GM12878 (cell line): ENCODE measurements at regions not wholly inside any gene's neighbourhood (a gene's known extent, or its start where the extent isn't known, plus 50 kb on each side); places are given as distances from the start of the nearest gene placed in this dataset.

Source experiments
- ATAC-seq: fragments of 200-7000 bp; cut with Tn5 transposase; 3 replicates; pipeline ENCODE4 v1.9.1; 2020; ENCODE audit warnings: mild to moderate bottlenecking, moderate library complexity
- BruUV-seq: library from RNA; stranded (reverse); fragments of 400-500 nt; replicated peaks from 2 replicates; lab custom pipeline; 2021; lab: Mats Ljungman, UMichigan
- CTCF ChIA-PET: fragments of 300-600 bp; sonication (Branson Sonifier 250); formaldehyde crosslinking; extraction: SDS; loops from one replicate; lab custom pipeline; 2021; ENCODE audit warnings: inconsistent platforms; lab: Yijun Ruan, JAX
- POLR2A ChIA-PET: fragments of 350-600 bp; formaldehyde crosslinking; extraction: SDS; loops from one replicate; lab custom pipeline; 2021; ENCODE audit warnings: inconsistent platforms; lab: Charles Lee
- RAD21 ChIA-PET: fragments of 300-600 bp; sonication (Branson Sonifier 250); formaldehyde crosslinking; loops from one replicate; lab custom pipeline; 2023; ENCODE audit warnings: antibody characterized with exemption; ENCODE audit not compliant: unreplicated experiment; lab: Charles Lee
- SMC1A ChIA-PET: fragments of 300-600 bp; sonication (Branson Sonifier 250); formaldehyde crosslinking; loops from one replicate; lab custom pipeline; 2023; ENCODE audit not compliant: unreplicated experiment, uncharacterized antibody; lab: Charles Lee
- DNase-seq: peaks from one replicate; pipeline ENCODE4 v3.0.0-alpha.2; 2011; ENCODE audit warnings: low read depth, low spot score
- FAIRE-seq: peaks from 3 replicates; lab custom pipeline; 2011; peaks lifted over from hg19 to GRCh38; lab: Jason Lieb, UNC
- H2AFZ ChIP-seq: 2 replicates; pipeline ENCODE4 v1.6.0; 2011; ENCODE audit warnings: low read depth, low read length, control low read depth; ENCODE audit not compliant: control insufficient read depth
- H3K27ac ChIP-seq: 2 replicates; pipeline ENCODE4 v1.5.1; 2011; ENCODE audit warnings: control low read depth; ENCODE audit not compliant: control insufficient read depth, insufficient read depth
- H3K27me3 ChIP-seq, 2 experiments: replicated peaks in 1 of 2; 2 replicates each; pipeline versions ENCODE4 v1.6.0 to v1.6.1; 2011; ENCODE audit warnings: low read length in 1 of 2; ENCODE audit not compliant: control insufficient read depth in 2 of 2, insufficient read depth in 2 of 2
- H3K36me3 ChIP-seq, 2 experiments: 2 replicates each; pipeline ENCODE4 v1.5.1; 2011; ENCODE audit warnings: low read length in 1 of 2; ENCODE audit not compliant: control insufficient read depth in 2 of 2, insufficient read depth in 2 of 2
- H3K4me1 ChIP-seq: 2 replicates; pipeline ENCODE4 v1.6.1; 2011; ENCODE audit warnings: mild to moderate bottlenecking, low read length, moderate library complexity, mixed read lengths; ENCODE audit not compliant: control insufficient read depth, insufficient read depth
- H3K4me2 ChIP-seq: 2 replicates; pipeline ENCODE4 v1.6.0; 2011; ENCODE audit warnings: control low read depth; ENCODE audit not compliant: control insufficient read depth, insufficient read depth
- H3K4me3 ChIP-seq: fragments of 200-600 bp; sonication (generic); 2 replicates; pipeline ENCODE4 v1.5.1; 2016
- H3K79me2 ChIP-seq: 2 replicates; pipeline ENCODE4 v1.6.0; 2011; ENCODE audit warnings: low read length; ENCODE audit not compliant: control insufficient read depth, insufficient read depth
- H3K9ac ChIP-seq: 2 replicates; pipeline ENCODE4 v1.8.0; 2011; ENCODE audit warnings: low read length, control low read depth, mixed read lengths; ENCODE audit not compliant: control insufficient read depth, insufficient read depth
- H3K9me3 ChIP-seq: replicated peaks from 3 replicates; pipeline ENCODE4 v1.5.1; 2011; ENCODE audit warnings: mild to moderate bottlenecking, low read length; ENCODE audit not compliant: control insufficient read depth, insufficient read depth
- H4K20me1 ChIP-seq: 2 replicates; pipeline ENCODE4 v1.6.0; 2011; ENCODE audit not compliant: control insufficient read depth, insufficient read depth
- CTCF ChIP-seq, 3 experiments: IDR thresholded peaks in 2 of 3; conservative IDR thresholded peaks in 1 of 3; 2 replicates each; pipeline ENCODE4 v1.5.1; 2011; ENCODE audit warnings: low read depth in 3 of 3, low read length in 3 of 3, mild to moderate bottlenecking in 3 of 3, control low read depth in 2 of 3, moderate library complexity in 2 of 3, inconsistent platforms in 1 of 3, mixed read lengths in 1 of 3; ENCODE audit not compliant: control insufficient read depth in 2 of 3, insufficient read depth in 1 of 3; ENCODE audit errors: extremely low read depth in 1 of 3
- ELK1 ChIP-seq: IDR thresholded peaks from 2 replicates; pipeline ENCODE4 v1.6.1; 2012; ENCODE audit warnings: low read depth, low read length, improper control_type of control experiment
- KAT2A ChIP-seq: conservative IDR thresholded peaks from 2 replicates; pipeline ENCODE4 v1.6.1; 2011; ENCODE audit warnings: low read depth, low read length; ENCODE audit not compliant: control insufficient read depth
- MXI1 ChIP-seq: fragments of 150-350 bp; IDR thresholded peaks from 2 replicates; pipeline ENCODE4 v1.6.1; 2011; ENCODE audit warnings: low read depth, mild to moderate bottlenecking, inconsistent platforms, low read length, improper control_type of control experiment
- NFYB ChIP-seq: IDR thresholded peaks from 2 replicates; pipeline ENCODE4 v1.6.1; 2011; ENCODE audit warnings: low read depth, mild to moderate bottlenecking, low read length, improper control_type of control experiment, moderate library complexity; ENCODE audit not compliant: insufficient read depth
- RAD21 ChIP-seq: IDR thresholded peaks from 2 replicates; pipeline ENCODE4 v1.6.1; 2011; ENCODE audit warnings: mild to moderate bottlenecking, low read depth, low read length, moderate library complexity; ENCODE audit not compliant: insufficient read depth
- RFX5 ChIP-seq: IDR thresholded peaks from 2 replicates; pipeline ENCODE4 v1.6.1; 2011; ENCODE audit warnings: low read depth, low read length, improper control_type of control experiment
- SMC3 ChIP-seq: IDR thresholded peaks from 2 replicates; pipeline ENCODE4 v1.6.1; 2011; ENCODE audit warnings: low read length, improper control_type of control experiment, borderline replicate concordance
- SP1 ChIP-seq: IDR thresholded peaks from one replicate; pipeline ENCODE4 v1.6.1; 2011; ENCODE audit warnings: low read depth, low read length
- SRF ChIP-seq, 2 experiments: IDR thresholded peaks; 2 replicates each; pipeline ENCODE4 v1.6.1; 2011; ENCODE audit warnings: low read depth in 2 of 2, low read length in 2 of 2, mild to moderate bottlenecking in 1 of 2, moderate library complexity in 1 of 2
- TCF12 ChIP-seq: IDR thresholded peaks from 2 replicates; pipeline ENCODE4 v1.6.1; 2011; ENCODE audit warnings: low read depth, mild to moderate bottlenecking, low read length
- ZBED1 ChIP-seq: IDR thresholded peaks from 2 replicates; pipeline ENCODE4 v1.6.1; 2016; ENCODE audit warnings: borderline replicate concordance
- ZNF384 ChIP-seq: IDR thresholded peaks from 2 replicates; pipeline ENCODE4 v1.6.1; 2012; ENCODE audit warnings: low read depth, mild to moderate bottlenecking, low read length, improper control_type of control experiment, borderline replicate concordance
- WGBS: methylation state at CpG from one replicate; pipeline ENCODE4 v1.1.6; 2016; ENCODE audit warnings: low lambda C conversion rate; ENCODE audit not compliant: insufficient replicate concordance, insufficient coverage; ENCODE audit errors: missing lambda C conversion rate; 5-methylcytosine and 5-hydroxymethylcytosine counted together
- in situ Hi-C: fragments of 300-500 bp; cut with MboI; formaldehyde crosslinking; loops from 9 replicates; pipeline ENCODE4 v1.14.3; 2018; ENCODE audit warnings: mixed read lengths
- intact Hi-C: fragments of 100-400 bp; cut with micrococcal nuclease; formaldehyde crosslinking; loops from one replicate; pipeline ENCODE4 v1.14.2; 2022; ENCODE audit not compliant: unreplicated experiment
- TF ChIP-seq, protein P1 (sequence below): fragments of 450-650 bp; conservative IDR thresholded peaks from 2 replicates; pipeline ENCODE4 v1.6.1; 2017; ENCODE audit warnings: mild to moderate bottlenecking, moderate library complexity
- TF ChIP-seq, protein P2 (sequence below): IDR thresholded peaks from 2 replicates; pipeline ENCODE4 v1.6.1; 2012; ENCODE audit warnings: low read length, inconsistent platforms

GRCh38 chr1:60848583-60849188, 233.7 kb upstream of the NFIA start:
- H3K9me3 ChIP-seq = no peaks in the 10 kb centered on the region
- no peaks in the 10 kb centered on the region for H4K20me1 ChIP-seq
- intact Hi-C loops (loop anchor here (1.0 to 2.0 kb wide), 4 partner anchors 194 to 1004 kb away; no protein-coding TSS in a partner anchor), in situ Hi-C loops (no loop called here)
- ChIA-PET CTCF (interaction anchor here (0.6 to 2.3 kb wide), 10 partner anchors 11 to 1010 kb away, joined by 3 to 11 read pairs (median 4); no protein-coding TSS in a partner anchor), SMC1A (interaction anchor here (0.6 to 1.1 kb wide), 3 partner anchors 194 to 788 kb away, joined by 3 to 4 read pairs (median 3); no protein-coding TSS in a partner anchor), POLR2A (interaction anchor here (0.7 kb wide), 1 partner anchor 18 kb away, joined by 4 read pairs; no protein-coding TSS in a partner anchor), RAD21 (interaction anchor here (0.7 to 1.3 kb wide), 3 partner anchors 527 to 877 kb away, joined by 3 to 4 read pairs (median 3); no protein-coding TSS in a partner anchor)
- FAIRE-seq (no peak), ATAC-seq (peak; percentile 15; the same call in 1 of the 3 replicates), DNase-seq (no peak)
- no peak overlapping the region for H3K9ac ChIP-seq
- no peak overlapping the region for H3K4me2 ChIP-seq
- no peaks in the 10 kb centered on the region for H3K4me1 ChIP-seq
- H3K27me3 ChIP-seq = no peaks in the 10 kb centered on the region
- no TSS peak for BruUV-seq
- H3K4me3 ChIP-seq = no peak overlapping the region
- no peaks in the 10 kb centered on the region for H3K79me2 ChIP-seq
- H2AFZ ChIP-seq = no peak overlapping the region
- no peaks in the 10 kb centered on the region for H3K36me3 ChIP-seq
- H3K27ac ChIP-seq = no peak overlapping the region
- TF ChIP-seq ZBED1 = no peak
- TF ChIP-seq, protein P1, sequence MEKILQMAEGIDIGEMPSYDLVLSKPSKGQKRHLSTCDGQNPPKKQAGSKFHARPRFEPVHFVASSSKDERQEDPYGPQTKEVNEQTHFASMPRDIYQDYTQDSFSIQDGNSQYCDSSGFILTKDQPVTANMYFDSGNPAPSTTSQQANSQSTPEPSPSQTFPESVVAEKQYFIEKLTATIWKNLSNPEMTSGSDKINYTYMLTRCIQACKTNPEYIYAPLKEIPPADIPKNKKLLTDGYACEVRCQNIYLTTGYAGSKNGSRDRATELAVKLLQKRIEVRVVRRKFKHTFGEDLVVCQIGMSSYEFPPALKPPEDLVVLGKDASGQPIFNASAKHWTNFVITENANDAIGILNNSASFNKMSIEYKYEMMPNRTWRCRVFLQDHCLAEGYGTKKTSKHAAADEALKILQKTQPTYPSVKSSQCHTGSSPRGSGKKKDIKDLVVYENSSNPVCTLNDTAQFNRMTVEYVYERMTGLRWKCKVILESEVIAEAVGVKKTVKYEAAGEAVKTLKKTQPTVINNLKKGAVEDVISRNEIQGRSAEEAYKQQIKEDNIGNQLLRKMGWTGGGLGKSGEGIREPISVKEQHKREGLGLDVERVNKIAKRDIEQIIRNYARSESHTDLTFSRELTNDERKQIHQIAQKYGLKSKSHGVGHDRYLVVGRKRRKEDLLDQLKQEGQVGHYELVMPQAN = no peak
- no peak for TF ChIP-seq TCF12
- TF ChIP-seq NFYB = no peak
- TF ChIP-seq, protein P2, sequence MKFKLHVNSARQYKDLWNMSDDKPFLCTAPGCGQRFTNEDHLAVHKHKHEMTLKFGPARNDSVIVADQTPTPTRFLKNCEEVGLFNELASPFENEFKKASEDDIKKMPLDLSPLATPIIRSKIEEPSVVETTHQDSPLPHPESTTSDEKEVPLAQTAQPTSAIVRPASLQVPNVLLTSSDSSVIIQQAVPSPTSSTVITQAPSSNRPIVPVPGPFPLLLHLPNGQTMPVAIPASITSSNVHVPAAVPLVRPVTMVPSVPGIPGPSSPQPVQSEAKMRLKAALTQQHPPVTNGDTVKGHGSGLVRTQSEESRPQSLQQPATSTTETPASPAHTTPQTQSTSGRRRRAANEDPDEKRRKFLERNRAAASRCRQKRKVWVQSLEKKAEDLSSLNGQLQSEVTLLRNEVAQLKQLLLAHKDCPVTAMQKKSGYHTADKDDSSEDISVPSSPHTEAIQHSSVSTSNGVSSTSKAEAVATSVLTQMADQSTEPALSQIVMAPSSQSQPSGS = no peak
- TF ChIP-seq SRF (IDR thresholded peaks at IDR 0.05; ENCODE audit: low read depth in 2 of 2, low read length in 2 of 2) = no peak
- peak; percentile 60; the same call in 1 of the 2 replicates for TF ChIP-seq SMC3
- TF ChIP-seq RAD21 = peak; percentile 53
- peak; percentile 23 to 42 (median 37); a peak in 5 of 6 replicates for TF ChIP-seq CTCF (IDR thresholded peaks at IDR 0.05 in 2 of 3, conservative IDR thresholded peaks at IDR 0.05 in 1 of 3; ENCODE audit: control insufficient read depth in 2 of 3, extremely low read depth in 1 of 3, insufficient read depth in 1 of 3, low read depth in 3 of 3, low read length in 3 of 3)
- no peak for TF ChIP-seq RFX5
- TF ChIP-seq MXI1 = no peak
- TF ChIP-seq KAT2A = no peak
- peak; percentile 43; the same call in 1 of the 2 replicates for TF ChIP-seq ZNF384
- no peak for TF ChIP-seq SP1
- no peak for TF ChIP-seq ELK1
- WGBS = 0% methylated on average over 1 of the region's 1 CpG
